Lung (tissue), 11 donors: ENCODE measurements at regions not wholly inside any gene's neighbourhood (a gene's known extent, or its start where the extent isn't known, plus 50 kb on each side); places are given as distances from the start of the nearest gene placed in this dataset.

ENCODE experiments used
- ATAC-seq: fragments of 200-7000 bp; cut with Tn5 transposase; one replicate; pipeline ENCODE4 v1.9.1; 2020; ENCODE audit warnings: moderate number of reproducible peaks; ENCODE audit not compliant: insufficient read depth, low FRiP score
- DNase-seq, 3 donors: peaks; one replicate each; pipeline ENCODE4 v3.0.0-alpha.2; 2013 to 2017
- H3K27ac ChIP-seq, 2 donors: one replicate each; pipeline ENCODE4 v1.5.1; 2013; ENCODE audit warnings: mild to moderate bottlenecking in 2 of 2, moderate library complexity in 2 of 2, control low read depth in 1 of 2, inconsistent platforms in 1 of 2, low read depth in 1 of 2, low read length in 1 of 2
- H3K27me3 ChIP-seq, 3 donors: one replicate each; pipeline ENCODE4 v1.5.1; 2013; ENCODE audit warnings: low read length in 2 of 3; ENCODE audit not compliant: control insufficient read depth in 3 of 3, insufficient read depth in 3 of 3
- H3K36me3 ChIP-seq, 4 donors: one replicate each; pipeline ENCODE4 v1.5.1; 2013; ENCODE audit warnings: low read length in 4 of 4, mild to moderate bottlenecking in 1 of 4, moderate library complexity in 1 of 4; ENCODE audit not compliant: control insufficient read depth in 4 of 4, insufficient read depth in 4 of 4
- H3K4me1 ChIP-seq, 5 donors: one replicate each; pipeline ENCODE4 v1.5.1; 2013; ENCODE audit warnings: low read length in 5 of 5, mild to moderate bottlenecking in 2 of 5, moderate library complexity in 1 of 5; ENCODE audit not compliant: control insufficient read depth in 5 of 5, insufficient read depth in 5 of 5
- H3K4me3 ChIP-seq: one replicate; pipeline ENCODE4 v1.5.1; 2013; ENCODE audit warnings: mild to moderate bottlenecking, control low read depth, moderate library complexity
- H3K9ac ChIP-seq, 2 donors: one replicate each; pipeline ENCODE4 v1.5.1; 2013; ENCODE audit warnings: low read length in 2 of 2, control low read depth in 1 of 2; ENCODE audit not compliant: insufficient read depth in 1 of 2
- H3K9me3 ChIP-seq, 4 donors: one replicate each; pipeline ENCODE4 v1.5.1; 2013; ENCODE audit warnings: low read length in 3 of 4, mild to moderate bottlenecking in 1 of 4, moderate library complexity in 1 of 4; ENCODE audit not compliant: control insufficient read depth in 4 of 4, insufficient read depth in 3 of 4
- CTCF ChIP-seq: IDR thresholded peaks from 2 replicates; pipeline ENCODE4 v1.5.1; 2012; ENCODE audit warnings: mild to moderate bottlenecking; ENCODE audit errors: control extremely low read depth, extremely low read depth
- WGBS, 2 donors: extraction: QIAGEN DNeasy Blood & Tissue Kit; methylation state at CpG; one replicate each; pipeline ENCODE4 v1.1.7; 2013; 5-methylcytosine and 5-hydroxymethylcytosine counted together
- donor health status: control.
- donor health status: control.
- donor health status: Bipolar disorder and iron deficiency.
- donor health status: healthy.
- donor health status: DM: yes; HTN: yes; CAD: no.

- Histone ChIP-seq H3K9ac (no peak overlapping the region), H3K27me3 (no peaks in the 10 kb centered on the region), H3K36me3 (no peaks in the 10 kb centered on the region), H3K4me1 (peaks cover 0 to 16% (median 0%) of the 10 kb centered on the region in 5 donors), H3K9me3 (no peaks in the 10 kb centered on the region), H3K4me3 (no peak overlapping the region), H3K27ac (no peak overlapping the region)
- ATAC-seq (no peak), DNase-seq (no peak)
- TF ChIP-seq CTCF, result no peak
- WGBS, 2 donors, result 66 to 70% methylated on average over 3 of the region's 3 CpGs
Observed at GRCh38 chr5:92565673-92566072, 1015.3 kb downstream of the NR2F1-AS1 start.

GRCh38 chr5:92562065-92562464 lies 1019.0 kb downstream of the NR2F1-AS1 start:
- Histone ChIP-seq H3K27ac (no peak overlapping the region), H3K36me3 (no peaks in the 10 kb centered on the region), H3K4me1 (peaks cover 0 to 24% (median 0%) of the 10 kb centered on the region in 5 donors), H3K9me3 (no peaks in the 10 kb centered on the region), H3K27me3 (no peaks in the 10 kb centered on the region), H3K4me3 (no peak overlapping the region), H3K9ac (no peak overlapping the region)
- DNase-seq, result no peak
- no peak for TF ChIP-seq CTCF
- ATAC-seq, result no peak

GRCh38 chr5:92561411-92561959 lies 1019.5 kb downstream of the NR2F1-AS1 start:
- WGBS, 2 donors, result 77 to 80% methylated on average over 1 of the region's 1 CpG
- no peaks in the 10 kb centered on the region for H3K36me3 ChIP-seq
- DNase-seq (no peak), ATAC-seq (no peak)
- no peak overlapping the region for H3K9ac ChIP-seq
- no peak overlapping the region for H3K27ac ChIP-seq
- peaks cover 0 to 24% (median 0%) of the 10 kb centered on the region in 5 donors for H3K4me1 ChIP-seq
- TF ChIP-seq CTCF, result no peak
- H3K9me3 ChIP-seq, result no peaks in the 10 kb centered on the region
- no peaks in the 10 kb centered on the region for H3K27me3 ChIP-seq
- H3K4me3 ChIP-seq, result no peak overlapping the region

- H3K36me3 ChIP-seq, result no peaks in the 10 kb centered on the region
- TF ChIP-seq CTCF, result no peak
- H3K9me3 ChIP-seq, result no peaks in the 10 kb centered on the region
- no peak overlapping the region for H3K9ac ChIP-seq
- H3K4me1 ChIP-seq, result peaks cover 0 to 24% (median 0%) of the 10 kb centered on the region in 5 donors
- H3K4me3 ChIP-seq, result no peak overlapping the region
- 68 to 71% methylated on average over 4 of the region's 4 CpGs for WGBS, 2 donors
- DNase-seq (peak in 2 of 3 donors; percentile 18 to 30), ATAC-seq (no peak)
- H3K27me3 ChIP-seq, result no peaks in the 10 kb centered on the region
- no peak overlapping the region for H3K27ac ChIP-seq
Observed at GRCh38 chr5:92560698-92561401, 1020.2 kb downstream of the NR2F1-AS1 start.
